ENCODE measurements at regions not wholly inside any gene's neighbourhood (a gene's known extent, or its start where the extent isn't known, plus 50 kb on each side); places are given as distances from the start of the nearest gene placed in this dataset.
"Not testable (repeated sequence)": the region's sequence is repeated elsewhere in the genome, so short reads cannot be mapped to it uniquely, and the experiment has no call there.

GRCh38 chrX:118216087-118216486 lies 99.5 kb upstream of the KLHL13 start:
- DNase-seq: no peak

GRCh38 chrX:118216509-118216908 lies 99.9 kb upstream of the KLHL13 start:
- peak in 1 of 2 experiments; percentile 3 for DNase-seq

GRCh38 chrX:118218079-118218478 lies 101.5 kb upstream of the KLHL13 start:
- no peak for DNase-seq

GRCh38 chrX:118218940-118219339 lies 102.3 kb upstream of the KLHL13 start:
- no peak for DNase-seq

GRCh38 chrX:118219866-118220265 lies 103.3 kb upstream of the KLHL13 start:
- DNase-seq: no peak

GRCh38 chrX:118220509-118220908 lies 103.9 kb upstream of the KLHL13 start:
- no peak for DNase-seq

GRCh38 chrX:118221270-118221669 lies 104.7 kb upstream of the KLHL13 start:
- no peak for DNase-seq

- DNase-seq: no peak
Measured at GRCh38 chrX:118221733-118222132, 105.1 kb upstream of the KLHL13 start.

- no peak for DNase-seq
Measured at GRCh38 chrX:118222421-118222820, 105.8 kb upstream of the KLHL13 start.

- peak; percentile 25 to 44 for DNase-seq
Measured at GRCh38 chrX:118225711-118226428, 109.3 kb upstream of the KLHL13 start.

- no peak for DNase-seq
Measured at GRCh38 chrX:118228041-118228440, 111.4 kb upstream of the KLHL13 start.

- no peak for DNase-seq
Measured at GRCh38 chrX:118228456-118228855, 111.8 kb upstream of the KLHL13 start.

- DNase-seq: no peak
Measured at GRCh38 chrX:118231464-118231863, 114.4 kb upstream of the WDR44 start.

- DNase-seq: peak in 1 of 2 experiments; percentile 30
Measured at GRCh38 chrX:118239178-118239870, 106.6 kb upstream of the WDR44 start.

- DNase-seq: peak in 1 of 2 experiments; percentile 70
Measured at GRCh38 chrX:118239913-118240698, 105.8 kb upstream of the WDR44 start.

- not testable (repeated sequence) for DNase-seq
Measured at GRCh38 chrX:118246961-118247360, 98.9 kb upstream of the WDR44 start.

GRCh38 chrX:118249146-118249545 lies 96.8 kb upstream of the WDR44 start:
- DNase-seq: no peak

GRCh38 chrX:118250445-118250844 lies 95.5 kb upstream of the WDR44 start:
- DNase-seq: no peak

- DNase-seq: no peak
Measured at GRCh38 chrX:118251271-118251670, 94.6 kb upstream of the WDR44 start.

GRCh38 chrX:118252967-118253366 lies 92.9 kb upstream of the WDR44 start:
- DNase-seq: no peak

- peak; percentile 22 to 63 for DNase-seq
Measured at GRCh38 chrX:118254611-118255010, 91.3 kb upstream of the WDR44 start.

GRCh38 chrX:118255921-118256320 lies 90.0 kb upstream of the WDR44 start:
- DNase-seq: no peak

- no peak for DNase-seq
Measured at GRCh38 chrX:118257781-118258180, 88.1 kb upstream of the WDR44 start.

- no peak for DNase-seq
Measured at GRCh38 chrX:118259213-118259612, 86.7 kb upstream of the WDR44 start.

Data from NCI-H446 (cell line).